SJSA1 (cell line): ENCODE measurements at regions not wholly inside any gene's neighbourhood (a gene's known extent, or its start where the extent isn't known, plus 50 kb on each side); places are given as distances from the start of the nearest gene placed in this dataset.

ENCODE experiments used
- DNase-seq, 2 experiments: peaks; one replicate each; pipeline ENCODE4 v3.0.0-alpha.2; 2015 to 2020; ENCODE audit warnings: low spot score in 2 of 2, low read depth in 1 of 2
- H3K27ac ChIP-seq: fragments of 250-450 bp; sonication (Bioruptor Pico); 2 replicates; pipeline ENCODE4 v1.5.1; 2020; ENCODE audit warnings: mild to moderate bottlenecking, moderate library complexity
- H3K27me3 ChIP-seq: fragments of 250-450 bp; sonication (Bioruptor Pico); replicated peaks from 2 replicates; pipeline ENCODE4 v1.5.1; 2020; ENCODE audit warnings: mild to moderate bottlenecking, moderate library complexity
- H3K36me3 ChIP-seq: fragments of 250-450 bp; sonication (Bioruptor Pico); 2 replicates; pipeline ENCODE4 v1.5.1; 2020; ENCODE audit warnings: mild to moderate bottlenecking
- H3K4me1 ChIP-seq: fragments of 250-450 bp; sonication (Bioruptor Pico); replicated peaks from 2 replicates; pipeline ENCODE4 v1.6.1; 2021; ENCODE audit warnings: mild to moderate bottlenecking
- H3K4me3 ChIP-seq: fragments of 250-450 bp; sonication (Bioruptor Pico); 2 replicates; pipeline ENCODE4 v1.5.1; 2020; ENCODE audit warnings: mild to moderate bottlenecking
- H3K9me3 ChIP-seq: fragments of 250-450 bp; sonication (Bioruptor Pico); replicated peaks from 2 replicates; pipeline ENCODE4 v1.5.1; 2020; ENCODE audit warnings: mild to moderate bottlenecking

- Histone ChIP-seq H3K9me3 (0 out of 2 replicates have a peak, but pooled peaks cover 2% of the 10 kb centered on the region), H3K4me3 (no peak overlapping the region), H3K27me3 (no peaks in the 10 kb centered on the region), H3K4me1 (no peaks in the 10 kb centered on the region), H3K27ac (no peak overlapping the region), H3K36me3 (no peaks in the 10 kb centered on the region)
- DNase-seq, result no peak
Observed at GRCh38 chr20:4585758-4586157, 100.5 kb upstream of the PRNP start.

GRCh38 chr20:4585104-4585753 lies 101.0 kb upstream of the PRNP start:
- Histone ChIP-seq H3K36me3 (no peaks in the 10 kb centered on the region), H3K4me3 (no peak overlapping the region), H3K27me3 (no peaks in the 10 kb centered on the region), H3K27ac (no peak overlapping the region), H3K4me1 (no peaks in the 10 kb centered on the region), H3K9me3 (0 out of 2 replicates have a peak, but pooled peaks cover 2% of the 10 kb centered on the region)
- DNase-seq, result no peak

- Histone ChIP-seq H3K4me1 (no peaks in the 10 kb centered on the region), H3K9me3 (0 out of 2 replicates have a peak, but pooled peaks cover 2% of the 10 kb centered on the region), H3K27ac (no peak overlapping the region), H3K27me3 (no peaks in the 10 kb centered on the region), H3K4me3 (no peak overlapping the region), H3K36me3 (no peaks in the 10 kb centered on the region)
- no peak for DNase-seq
Observed at GRCh38 chr20:4584510-4584909, 101.7 kb upstream of the PRNP start.

GRCh38 chr20:4581838-4582237 lies 104.4 kb upstream of the PRNP start:
- no peaks in the 10 kb centered on the region for H3K36me3 ChIP-seq
- no peak overlapping the region for H3K27ac ChIP-seq
- H3K4me1 ChIP-seq, result no peaks in the 10 kb centered on the region
- 0 out of 2 replicates have a peak, but pooled peaks cover 2% of the 10 kb centered on the region for H3K9me3 ChIP-seq
- H3K27me3 ChIP-seq, result no peaks in the 10 kb centered on the region
- no peak for DNase-seq
- no peak overlapping the region for H3K4me3 ChIP-seq

- no peak for DNase-seq
- Histone ChIP-seq H3K36me3 (no peaks in the 10 kb centered on the region), H3K27ac (no peak overlapping the region), H3K27me3 (no peaks in the 10 kb centered on the region), H3K4me3 (no peak overlapping the region), H3K4me1 (peaks cover 13% of the 10 kb centered on the region), H3K9me3 (no peaks in the 10 kb centered on the region)
Observed at GRCh38 chr20:4578375-4578774, 107.9 kb upstream of the PRNP start.

- no peak for DNase-seq
- H3K4me1 ChIP-seq, result peaks cover 35% of the 10 kb centered on the region
- no peaks in the 10 kb centered on the region for H3K9me3 ChIP-seq
- H3K4me3 ChIP-seq, result no peak overlapping the region
- H3K36me3 ChIP-seq, result no peaks in the 10 kb centered on the region
- H3K27ac ChIP-seq, result peak overlapping the region; percentile 74
- no peaks in the 10 kb centered on the region for H3K27me3 ChIP-seq
Observed at GRCh38 chr20:4574356-4574690, 111.9 kb upstream of the PRNP start.

- H3K4me3 ChIP-seq, result no peak overlapping the region
- peaks cover 35% of the 10 kb centered on the region for H3K4me1 ChIP-seq
Observed at GRCh38 chr20:4573564-4574355, 112.5 kb upstream of the PRNP start.

GRCh38 chr20:4571759-4572531 lies 114.3 kb upstream of the PRNP start:
- peak in 1 of 2 experiments; percentile 58 for DNase-seq
- peaks cover 35% of the 10 kb centered on the region for H3K4me1 ChIP-seq
- no peak overlapping the region for H3K4me3 ChIP-seq
- no peaks in the 10 kb centered on the region for H3K9me3 ChIP-seq
- no peaks in the 10 kb centered on the region for H3K36me3 ChIP-seq
- H3K27me3 ChIP-seq, result no peaks in the 10 kb centered on the region
- H3K27ac ChIP-seq, result peak overlapping the region; percentile 9; the same call in 1 of the 2 replicates

More at GRCh38 chr20:4573564-4574355, 112.5 kb upstream of the PRNP start:
- Histone ChIP-seq H3K9me3 (no peaks in the 10 kb centered on the region), H3K27ac (peak overlapping the region; percentile 74), H3K36me3 (no peaks in the 10 kb centered on the region), H3K27me3 (no peaks in the 10 kb centered on the region)
- DNase-seq, result peak; percentile 77 to 86

- H3K4me1 ChIP-seq, result peaks cover 35% of the 10 kb centered on the region
Observed at GRCh38 chr20:4569865-4570264, 116.4 kb upstream of the PRNP start.

GRCh38 chr20:4569092-4569491 lies 117.2 kb upstream of the PRNP start:
- no peak overlapping the region for H3K27ac ChIP-seq
- no peaks in the 10 kb centered on the region for H3K27me3 ChIP-seq
- no peak overlapping the region for H3K4me3 ChIP-seq
- no peaks in the 10 kb centered on the region for H3K9me3 ChIP-seq
- peaks cover 29% of the 10 kb centered on the region for H3K4me1 ChIP-seq
- DNase-seq, result no peak
- no peaks in the 10 kb centered on the region for H3K36me3 ChIP-seq

More at GRCh38 chr20:4569865-4570264, 116.4 kb upstream of the PRNP start:
- Histone ChIP-seq H3K27me3 (no peaks in the 10 kb centered on the region), H3K27ac (no peak overlapping the region), H3K4me3 (no peak overlapping the region), H3K9me3 (no peaks in the 10 kb centered on the region), H3K36me3 (no peaks in the 10 kb centered on the region)
- no peak for DNase-seq

- Histone ChIP-seq H3K27me3 (no peaks in the 10 kb centered on the region), H3K27ac (no peak overlapping the region), H3K4me3 (no peak overlapping the region), H3K36me3 (no peaks in the 10 kb centered on the region), H3K4me1 (peaks cover 23% of the 10 kb centered on the region), H3K9me3 (no peaks in the 10 kb centered on the region)
- DNase-seq, result no peak
Observed at GRCh38 chr20:4568361-4568959, 117.8 kb upstream of the PRNP start.

GRCh38 chr20:4567170-4567569 lies 119.1 kb upstream of the PRNP start:
- Histone ChIP-seq H3K27me3 (no peaks in the 10 kb centered on the region), H3K4me3 (no peak overlapping the region), H3K4me1 (peaks cover 14% of the 10 kb centered on the region), H3K36me3 (no peaks in the 10 kb centered on the region), H3K9me3 (no peaks in the 10 kb centered on the region), H3K27ac (no peak overlapping the region)
- no peak for DNase-seq

- Histone ChIP-seq H3K9me3 (no peaks in the 10 kb centered on the region; the same call in 1 of the 2 replicates), H3K4me1 (no peaks in the 10 kb centered on the region), H3K27me3 (no peaks in the 10 kb centered on the region), H3K36me3 (no peaks in the 10 kb centered on the region), H3K4me3 (no peak overlapping the region), H3K27ac (no peak overlapping the region)
- DNase-seq, result peak in 1 of 2 experiments; percentile 54
Observed at GRCh38 chr20:4563534-4563933, 122.7 kb upstream of the PRNP start.
